OCI-LY1 (cell line): ENCODE measurements at regions not wholly inside any gene's neighbourhood (a gene's known extent, or its start where the extent isn't known, plus 50 kb on each side); places are given as distances from the start of the nearest gene placed in this dataset.

Experiments
- CTCF ChIP-seq: fragments of 200-600 bp; sonication (generic), shearing (Covaris generic); IDR thresholded peaks from 2 replicates; pipeline ENCODE4 v1.5.1; 2017; ENCODE audit warnings: mild to moderate bottlenecking, antibody characterized with exemption, low read length, moderate library complexity, mixed read lengths
- EZH2 ChIP-seq: fragments of 200-600 bp; sonication (generic), shearing (Covaris generic); IDR thresholded peaks from 2 replicates; pipeline ENCODE4 v1.8.0; 2017; ENCODE audit warnings: borderline replicate concordance, mixed run types, mild to moderate bottlenecking, antibody characterized with exemption, low read length, moderate library complexity, mixed read lengths

DNA sequence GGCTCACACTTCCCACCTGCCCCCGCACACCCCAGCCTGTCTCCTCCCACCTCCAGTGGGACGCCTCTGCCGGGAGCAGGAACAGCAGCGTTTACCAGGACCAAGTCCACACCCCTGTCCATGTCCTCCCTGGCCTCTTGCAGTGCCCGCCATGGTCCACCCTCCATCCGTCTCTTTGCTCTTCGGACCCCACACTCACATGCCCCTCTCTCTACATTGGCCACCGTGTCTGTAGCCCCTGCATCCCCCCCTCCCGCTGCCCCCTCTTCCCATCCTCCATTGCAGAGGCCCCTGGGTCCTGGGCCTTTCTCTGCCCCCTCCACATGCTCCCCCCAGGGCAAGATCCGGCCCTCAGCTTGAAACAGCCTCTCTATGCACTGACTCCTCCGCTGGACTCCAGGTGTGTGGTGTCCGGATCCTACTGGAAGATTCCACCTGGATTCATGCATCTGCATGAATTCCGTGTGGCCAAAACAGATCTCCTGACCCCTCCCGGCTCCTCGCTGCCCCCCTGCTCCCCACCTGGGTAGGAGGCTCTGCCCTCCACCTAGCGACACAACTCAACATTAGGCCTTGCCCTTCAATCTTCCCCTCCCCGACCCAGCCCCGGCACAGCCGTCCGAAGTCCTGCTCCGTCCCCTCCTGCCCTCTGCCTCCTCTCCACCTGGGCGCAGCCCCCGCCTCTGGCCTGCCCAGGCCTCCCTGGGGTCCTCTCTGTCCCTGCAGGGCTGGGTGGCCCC lies 168.5 kb downstream of the OLFM1 start:
- no peak for TF ChIP-seq CTCF
- TF ChIP-seq EZH2 = no peak
